Adipocyte (in vitro differentiated cells): ENCODE measurements at regions not wholly inside any gene's neighbourhood (a gene's known extent, or its start where the extent isn't known, plus 50 kb on each side); places are given as distances from the start of the nearest gene placed in this dataset.
"Not testable (repeated sequence)": the region's sequence is repeated elsewhere in the genome, so short reads cannot be mapped to it uniquely, and the experiment has no call there.

Experiments used
- DNase-seq: peaks from one replicate; pipeline ENCODE4 v3.0.0-alpha.2; 2015; ENCODE audit warnings: low read depth
- H3K27me3 ChIP-seq: replicated peaks from 2 replicates; pipeline ENCODE4 v1.7.0; 2013; ENCODE audit warnings: mild to moderate bottlenecking, low read length, moderate library complexity; ENCODE audit not compliant: control insufficient read depth, insufficient read depth
- H3K36me3 ChIP-seq: 2 replicates; pipeline ENCODE4 v1.7.0; 2013; ENCODE audit warnings: low read length, mild to moderate bottlenecking, moderate library complexity; ENCODE audit not compliant: control insufficient read depth, insufficient read depth, severe bottlenecking
- H3K4me1 ChIP-seq: 2 replicates; pipeline ENCODE4 v1.7.0; 2013; ENCODE audit warnings: mild to moderate bottlenecking, low read length, moderate library complexity; ENCODE audit not compliant: control insufficient read depth, insufficient read depth
- H3K4me3 ChIP-seq: 2 replicates; pipeline ENCODE4 v1.7.0; 2013; ENCODE audit warnings: mild to moderate bottlenecking, low read length, moderate library complexity
- H3K9ac ChIP-seq: 2 replicates; pipeline ENCODE4 v1.7.0; 2013; ENCODE audit warnings: mild to moderate bottlenecking, low read length, moderate library complexity
- H3K9me3 ChIP-seq: 2 replicates; pipeline ENCODE4 v1.7.0; 2013; ENCODE audit warnings: mild to moderate bottlenecking, low read length, moderate library complexity; ENCODE audit not compliant: control insufficient read depth

DNA sequence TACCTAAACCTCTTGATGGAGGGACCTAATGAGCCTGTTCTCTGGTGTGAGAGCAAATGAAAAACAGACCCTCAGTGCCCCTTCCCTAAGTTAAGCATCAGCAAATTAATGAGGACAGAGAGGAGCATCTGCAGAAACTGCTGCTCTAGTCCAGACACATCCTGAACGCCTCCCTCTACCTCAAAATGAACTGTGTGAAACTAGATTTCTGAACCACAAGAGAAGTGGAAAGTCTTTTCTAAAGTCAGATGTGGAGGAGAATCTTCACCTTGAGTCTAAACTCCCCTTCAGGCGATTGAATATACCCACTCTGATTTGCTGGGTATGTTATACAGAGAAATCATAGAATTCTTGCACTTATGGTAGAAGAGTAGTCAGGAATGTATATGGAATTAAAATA, 104.4 kb upstream of the AMZ2 start:
- DNase-seq, result no peak
- Histone ChIP-seq H3K4me3 (no peak overlapping the region), H3K36me3 (no peaks in the 10 kb centered on the region), H3K4me1 (no peaks in the 10 kb centered on the region), H3K9me3 (no peaks in the 10 kb centered on the region), H3K27me3 (no peaks in the 10 kb centered on the region), H3K9ac (no peak overlapping the region)

DNA sequence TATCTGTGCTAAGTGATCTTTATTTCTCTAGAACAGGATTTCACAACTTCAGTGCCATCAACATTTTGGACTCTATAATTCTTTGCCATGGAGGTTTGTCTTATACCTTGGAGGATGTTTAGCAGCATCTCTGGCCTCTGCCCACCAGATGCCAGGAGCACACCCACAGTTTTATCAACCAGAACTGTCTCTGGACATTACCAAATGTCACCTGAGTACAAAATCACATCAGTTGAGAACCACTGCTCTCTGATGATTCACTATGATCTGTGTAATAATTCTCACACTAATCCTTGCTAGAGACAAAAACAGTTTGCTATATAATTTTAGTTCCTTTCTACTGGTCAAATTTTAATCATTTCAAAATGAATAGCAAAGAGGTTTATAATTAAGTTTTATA, 102.8 kb upstream of the AMZ2 start:
- no peaks in the 10 kb centered on the region for H3K4me1 ChIP-seq
- no peak overlapping the region for H3K9ac ChIP-seq
- H3K27me3 ChIP-seq, result no peaks in the 10 kb centered on the region
- H3K9me3 ChIP-seq, result no peaks in the 10 kb centered on the region
- H3K36me3 ChIP-seq, result no peaks in the 10 kb centered on the region
- DNase-seq, result no peak
- no peak overlapping the region for H3K4me3 ChIP-seq

DNA sequence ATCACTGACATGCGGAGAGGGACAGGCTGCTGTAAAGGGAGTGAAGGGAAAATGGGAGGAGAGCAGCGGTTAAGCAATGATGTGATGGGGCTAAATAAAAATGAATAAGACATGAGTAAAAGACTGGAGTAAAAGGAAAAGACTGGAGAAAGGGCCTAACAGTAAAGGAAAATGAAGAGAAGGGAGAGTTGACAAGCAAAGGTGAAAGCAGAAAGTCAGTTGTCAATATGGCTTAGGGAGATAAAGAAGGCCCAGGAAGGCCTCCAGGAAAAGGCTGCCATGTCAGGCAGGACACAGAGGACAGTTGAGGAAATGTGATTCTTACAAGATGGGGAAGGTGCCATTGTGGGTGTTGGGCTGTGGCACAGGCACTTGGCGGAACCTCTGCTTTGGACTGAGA, 98.9 kb upstream of the AMZ2 start:
- H3K9me3 ChIP-seq, result no peaks in the 10 kb centered on the region
- H3K4me1 ChIP-seq, result no peaks in the 10 kb centered on the region
- no peak overlapping the region for H3K9ac ChIP-seq
- no peaks in the 10 kb centered on the region for H3K27me3 ChIP-seq
- no peak for DNase-seq
- H3K36me3 ChIP-seq, result no peaks in the 10 kb centered on the region
- H3K4me3 ChIP-seq, result no peak overlapping the region

- Histone ChIP-seq H3K27me3 (no peaks in the 10 kb centered on the region), H3K9ac (no peak overlapping the region), H3K4me1 (peaks cover 5% of the 10 kb centered on the region), H3K36me3 (no peaks in the 10 kb centered on the region), H3K9me3 (no peaks in the 10 kb centered on the region), H3K4me3 (no peak overlapping the region)
- DNase-seq, result no peak
Measured at GRCh38 chr17:68152161-68152571, 95.7 kb upstream of the AMZ2 start.

DNA sequence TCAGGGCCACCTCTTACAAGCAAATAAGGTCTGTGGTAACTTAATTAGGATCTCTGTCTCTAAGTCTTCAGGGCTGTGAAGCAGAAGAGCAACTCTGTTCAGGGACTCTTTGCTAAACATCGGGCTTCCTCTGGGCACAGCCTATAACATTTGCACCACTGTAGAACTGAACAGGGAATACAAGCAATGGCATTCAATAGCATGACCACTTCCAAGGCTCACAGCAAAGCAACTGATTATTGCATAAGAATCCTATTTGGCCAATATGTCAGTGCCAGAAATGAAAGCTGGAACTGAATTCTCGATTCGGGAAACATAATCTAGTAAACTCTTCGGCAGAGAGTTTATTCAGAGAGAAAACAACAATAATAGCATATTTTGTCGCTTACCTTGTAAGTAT, 92.2 kb upstream of the AMZ2 start:
- peaks cover 5% of the 10 kb centered on the region for H3K4me1 ChIP-seq
- H3K9me3 ChIP-seq, result no peaks in the 10 kb centered on the region
- no peaks in the 10 kb centered on the region for H3K36me3 ChIP-seq
- no peak for DNase-seq
- H3K27me3 ChIP-seq, result no peaks in the 10 kb centered on the region
- peak overlapping the region; percentile 37 for H3K4me3 ChIP-seq
- H3K9ac ChIP-seq, result no peak overlapping the region

GRCh38 chr17:68161644-68162428, 86.0 kb upstream of the AMZ2 start:
- H3K9ac ChIP-seq, result no peak overlapping the region
- no peak for DNase-seq
- no peak overlapping the region for H3K4me3 ChIP-seq
- no peaks in the 10 kb centered on the region for H3K4me1 ChIP-seq
- H3K36me3 ChIP-seq, result no peaks in the 10 kb centered on the region
- H3K27me3 ChIP-seq, result no peaks in the 10 kb centered on the region
- H3K9me3 ChIP-seq, result no peaks in the 10 kb centered on the region

DNA sequence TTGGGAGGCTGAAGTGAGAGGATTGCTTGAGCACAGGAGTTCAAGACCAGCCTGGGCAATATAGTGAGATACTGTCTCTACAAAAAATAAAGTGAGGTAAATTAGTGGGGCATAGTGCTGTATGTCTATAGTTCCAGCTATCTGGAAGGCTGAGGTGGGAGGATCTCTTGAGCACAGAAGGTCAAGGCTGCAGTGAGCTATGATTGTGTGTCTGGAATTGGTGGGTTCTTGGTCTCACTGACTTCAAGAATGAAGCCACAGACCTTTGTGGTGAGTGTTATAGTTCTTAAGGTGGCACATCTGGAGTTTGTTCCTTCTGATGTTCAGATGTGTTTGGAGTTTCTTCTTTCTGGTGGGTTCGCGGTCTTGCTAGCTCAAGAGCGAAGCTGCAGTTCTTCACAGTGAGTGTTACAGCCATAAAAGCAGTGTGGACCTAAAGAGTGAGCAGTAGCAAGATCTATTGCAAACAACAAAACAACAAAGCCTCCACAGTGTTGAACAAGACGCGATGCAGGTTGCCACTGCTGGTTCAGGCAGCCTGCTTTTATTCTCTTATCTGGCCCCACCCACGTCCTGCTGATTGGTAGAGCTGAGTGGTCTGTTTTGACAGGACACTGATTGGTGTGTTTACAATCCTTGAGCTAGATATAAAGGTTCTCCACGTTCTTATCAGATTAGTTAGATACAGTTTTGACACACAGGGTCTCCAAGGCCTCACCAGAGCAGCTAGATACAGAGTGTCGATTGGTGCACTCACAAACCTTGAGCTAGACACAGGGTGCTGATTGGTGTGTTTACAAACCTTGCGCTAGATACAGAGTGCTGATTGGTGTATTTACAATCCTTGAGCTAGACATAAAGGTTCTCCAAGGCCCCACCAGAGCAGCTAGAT, 79.3 kb upstream of the AMZ2 start:
- not testable (repeated sequence) for H3K9me3 ChIP-seq, H3K36me3 ChIP-seq, H3K4me3 ChIP-seq, H3K27me3 ChIP-seq, H3K4me1 ChIP-seq, DNase-seq, H3K9ac ChIP-seq

- H3K9me3 ChIP-seq, H3K36me3 ChIP-seq, H3K9ac ChIP-seq, DNase-seq, H3K4me1 ChIP-seq, H3K4me3 ChIP-seq, H3K27me3 ChIP-seq: not testable (repeated sequence)
Measured at GRCh38 chr17:68169165-68169821, 78.5 kb upstream of the AMZ2 start.

GRCh38 chr17:68169840-68170239, 78.0 kb upstream of the AMZ2 start:
- no peak for DNase-seq
- Histone ChIP-seq H3K27me3 (no peaks in the 10 kb centered on the region), H3K4me1 (peaks cover 9% of the 10 kb centered on the region), H3K9me3 (no peaks in the 10 kb centered on the region), H3K9ac (no peak overlapping the region), H3K36me3 (no peaks in the 10 kb centered on the region), H3K4me3 (no peak overlapping the region)

DNA sequence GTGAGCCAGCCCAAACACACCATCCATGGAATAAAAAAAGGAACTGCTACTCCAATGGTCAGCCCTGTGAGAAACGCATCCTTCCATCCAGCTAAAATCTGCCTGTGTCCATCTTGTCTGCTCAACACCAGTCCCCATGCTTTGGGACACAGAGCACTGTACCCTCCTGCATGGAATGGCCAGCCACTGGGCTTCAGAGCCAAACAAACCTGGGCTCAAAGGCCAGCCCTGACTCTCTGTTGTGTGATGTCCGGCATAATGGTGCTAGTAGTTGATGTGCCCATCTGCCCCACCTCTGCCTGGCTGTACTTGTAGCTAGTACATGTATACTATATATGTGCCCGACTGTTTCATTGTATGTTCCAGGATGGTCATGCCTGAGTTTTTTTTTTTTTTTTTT, 77.6 kb upstream of the AMZ2 start:
- H3K9me3 ChIP-seq, result no peaks in the 10 kb centered on the region
- H3K27me3 ChIP-seq, result no peaks in the 10 kb centered on the region
- H3K36me3 ChIP-seq, result no peaks in the 10 kb centered on the region
- no peak for DNase-seq
- H3K4me3 ChIP-seq, result no peak overlapping the region
- peaks cover 9% of the 10 kb centered on the region for H3K4me1 ChIP-seq
- H3K9ac ChIP-seq, result no peak overlapping the region

- Histone ChIP-seq H3K27me3 (no peaks in the 10 kb centered on the region), H3K4me3 (no peak overlapping the region), H3K9me3 (no peaks in the 10 kb centered on the region), H3K4me1 (peaks cover 6% of the 10 kb centered on the region), H3K9ac (no peak overlapping the region), H3K36me3 (no peaks in the 10 kb centered on the region)
- DNase-seq, result peak; percentile 82
Measured at GRCh38 chr17:68172461-68172954, 75.3 kb upstream of the AMZ2 start.
